GM20000 (cell line): ENCODE measurements at regions not wholly inside any gene's neighbourhood (a gene's known extent, or its start where the extent isn't known, plus 50 kb on each side); places are given as distances from the start of the nearest gene placed in this dataset.
"Not testable (repeated sequence)": the region's sequence is repeated elsewhere in the genome, so short reads cannot be mapped to it uniquely, and the experiment has no call there.

Experiments
- DNase-seq: peaks from one replicate; pipeline ENCODE4 v3.0.0; 2012; ENCODE audit warnings: low spot score
- TF ChIP-seq, protein P1 (sequence below): IDR thresholded peaks from 2 replicates; pipeline ENCODE4 v1.5.1; 2012; ENCODE audit warnings: mild to moderate bottlenecking, control low read depth; ENCODE audit errors: extremely low read depth, missing control alignments

DNA sequence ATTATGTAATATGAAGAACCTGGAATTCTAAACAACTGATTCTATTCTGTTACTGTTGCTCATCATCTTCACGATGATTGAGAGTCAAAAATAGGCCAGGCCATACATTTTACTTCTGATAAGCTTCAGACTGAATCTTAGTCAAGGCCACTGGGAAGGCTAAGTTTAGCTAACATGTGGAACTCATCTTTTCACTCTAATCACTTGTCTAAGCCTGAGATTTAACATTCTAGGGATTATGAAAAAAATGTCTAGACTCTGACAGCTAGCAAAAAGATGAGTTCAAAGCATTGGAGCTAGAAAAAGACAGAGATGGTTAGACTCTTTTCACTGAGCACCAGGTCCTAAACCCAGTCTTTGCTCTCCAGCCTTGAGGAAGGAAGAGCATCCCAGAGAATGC is 656.2 kb upstream of the IGFBP7 start:
- no peak for DNase-seq
- TF ChIP-seq, protein P1, sequence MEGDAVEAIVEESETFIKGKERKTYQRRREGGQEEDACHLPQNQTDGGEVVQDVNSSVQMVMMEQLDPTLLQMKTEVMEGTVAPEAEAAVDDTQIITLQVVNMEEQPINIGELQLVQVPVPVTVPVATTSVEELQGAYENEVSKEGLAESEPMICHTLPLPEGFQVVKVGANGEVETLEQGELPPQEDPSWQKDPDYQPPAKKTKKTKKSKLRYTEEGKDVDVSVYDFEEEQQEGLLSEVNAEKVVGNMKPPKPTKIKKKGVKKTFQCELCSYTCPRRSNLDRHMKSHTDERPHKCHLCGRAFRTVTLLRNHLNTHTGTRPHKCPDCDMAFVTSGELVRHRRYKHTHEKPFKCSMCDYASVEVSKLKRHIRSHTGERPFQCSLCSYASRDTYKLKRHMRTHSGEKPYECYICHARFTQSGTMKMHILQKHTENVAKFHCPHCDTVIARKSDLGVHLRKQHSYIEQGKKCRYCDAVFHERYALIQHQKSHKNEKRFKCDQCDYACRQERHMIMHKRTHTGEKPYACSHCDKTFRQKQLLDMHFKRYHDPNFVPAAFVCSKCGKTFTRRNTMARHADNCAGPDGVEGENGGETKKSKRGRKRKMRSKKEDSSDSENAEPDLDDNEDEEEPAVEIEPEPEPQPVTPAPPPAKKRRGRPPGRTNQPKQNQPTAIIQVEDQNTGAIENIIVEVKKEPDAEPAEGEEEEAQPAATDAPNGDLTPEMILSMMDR, result no peak

GRCh38 chr4:57764856-57765255 is 654.7 kb upstream of the IGFBP7 start:
- no peak for DNase-seq
- TF ChIP-seq, protein P1, result no peak

GRCh38 chr4:57763070-57763469 is 652.9 kb upstream of the IGFBP7 start:
- no peak for DNase-seq
- TF ChIP-seq, protein P1, result no peak

GRCh38 chr4:57740625-57741190 is 630.5 kb upstream of the IGFBP7 start:
- TF ChIP-seq, protein P1, result no peak
- no peak for DNase-seq

- no peak for DNase-seq
- TF ChIP-seq, protein P1, result no peak
Measured at GRCh38 chr4:57736781-57737180, 626.6 kb upstream of the IGFBP7 start.

DNA sequence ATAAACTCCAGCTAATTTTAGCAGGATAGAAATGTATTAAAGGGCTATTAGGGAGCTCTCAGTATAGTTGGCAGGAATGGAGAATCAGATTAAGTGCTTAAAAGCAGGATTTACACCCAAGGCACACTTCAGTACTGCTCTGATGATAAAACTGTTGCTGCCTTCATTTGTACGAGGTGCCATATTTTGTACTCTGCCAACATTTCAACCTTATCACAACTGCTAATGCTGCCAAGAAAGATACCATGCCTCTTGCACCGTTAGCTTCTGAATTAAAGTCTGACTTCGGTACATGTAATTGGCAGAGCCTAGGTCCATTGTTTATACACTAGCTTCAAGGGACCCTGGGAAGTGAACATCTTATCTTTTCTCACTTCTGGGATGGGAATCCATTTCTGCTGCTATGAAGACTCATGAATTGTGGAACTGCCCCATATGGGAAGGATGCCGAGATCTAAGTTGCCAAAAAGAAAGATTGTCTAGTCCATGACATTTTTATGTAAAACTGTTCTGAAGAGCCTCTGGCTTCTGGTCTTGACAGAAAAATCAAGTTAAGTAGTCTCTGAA is 624.0 kb upstream of the IGFBP7 start:
- TF ChIP-seq, protein P1, result no peak
- no peak for DNase-seq

- DNase-seq, result not testable (repeated sequence)
Measured at GRCh38 chr4:57729775-57730570, 619.8 kb upstream of the IGFBP7 start.
